ENCODE measurements at regions not wholly inside any gene's neighbourhood (a gene's known extent, or its start where the extent isn't known, plus 50 kb on each side); places are given as distances from the start of the nearest gene placed in this dataset.
A peak's percentile ranks its signal among the peaks of the same experiment; 100 is the strongest.
"Not testable (repeated sequence)": the region's sequence is repeated elsewhere in the genome, so short reads cannot be mapped to it uniquely, and the experiment has no call there.

DNA sequence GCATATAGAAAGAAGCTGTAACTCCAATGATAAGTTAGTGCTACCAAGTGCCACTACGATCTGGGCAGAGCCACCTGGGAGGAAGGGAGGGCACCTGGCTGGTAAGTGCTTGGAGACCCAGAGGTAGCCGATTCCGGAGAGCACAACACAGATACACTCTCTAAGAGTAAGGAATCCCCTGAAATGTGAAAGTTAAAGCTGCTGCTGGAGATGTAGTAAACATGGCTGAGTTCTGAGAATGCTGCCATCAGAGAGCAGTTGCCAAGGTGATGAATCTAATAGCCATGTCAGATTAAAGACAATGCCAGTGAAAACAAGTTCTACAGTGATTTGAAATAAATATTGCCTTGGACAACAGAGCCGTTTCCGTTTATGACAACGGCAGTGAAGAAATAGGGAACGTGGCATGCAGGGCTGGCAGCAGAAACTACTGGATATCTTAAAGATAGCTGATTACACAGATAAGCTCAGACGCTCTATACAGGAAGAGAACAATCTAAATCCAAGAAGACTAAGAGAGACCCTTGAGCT is 561.2 kb upstream of the C9orf72 start:
- intact Hi-C loops (cut with DNase I): no loop called here
- DNase-seq (ENCODE audit: low spot score): no peak

DNA sequence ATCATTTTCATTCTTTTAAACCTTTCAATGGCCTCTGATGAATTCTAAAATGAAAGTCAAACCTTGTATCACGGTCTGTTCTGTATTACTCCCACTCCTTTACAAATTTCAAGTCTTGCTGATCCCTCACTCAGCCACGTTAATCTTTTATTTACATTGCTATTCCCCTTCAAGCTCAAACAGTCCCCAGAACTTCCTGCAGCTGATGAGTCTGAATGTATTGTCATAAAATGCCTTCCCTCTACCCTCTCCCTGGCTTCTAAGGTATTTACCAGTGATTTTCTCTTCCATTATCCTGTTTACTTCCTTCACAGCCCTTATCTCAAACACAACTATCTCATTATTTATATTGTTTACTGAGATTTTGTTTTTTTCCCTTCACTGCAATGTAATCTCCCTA is 562.3 kb upstream of the C9orf72 start:
- intact Hi-C loops (cut with DNase I): no loop called here
- DNase-seq (ENCODE audit: low spot score): no peak

DNA sequence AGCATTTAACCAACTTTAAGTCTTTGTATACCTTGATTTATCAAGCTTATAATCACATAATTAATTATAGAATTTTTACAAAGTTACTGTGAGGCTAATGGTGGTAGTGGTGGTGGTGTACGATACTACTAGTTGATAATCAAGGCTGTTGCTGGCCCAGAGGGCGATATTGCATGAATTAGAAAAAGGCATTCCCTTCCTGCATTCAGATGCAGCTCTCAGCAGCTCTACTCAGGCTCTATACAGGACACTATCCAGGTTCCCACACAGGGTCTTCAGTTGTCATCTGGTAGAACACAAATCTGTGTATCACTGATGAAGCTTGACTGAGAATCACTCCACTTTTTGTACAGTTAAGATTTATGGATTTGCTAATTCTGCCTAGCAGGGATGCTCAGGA is 562.8 kb upstream of the C9orf72 start:
- no peak for DNase-seq (ENCODE audit: low spot score)
- intact Hi-C loops (cut with DNase I): no loop called here

DNA sequence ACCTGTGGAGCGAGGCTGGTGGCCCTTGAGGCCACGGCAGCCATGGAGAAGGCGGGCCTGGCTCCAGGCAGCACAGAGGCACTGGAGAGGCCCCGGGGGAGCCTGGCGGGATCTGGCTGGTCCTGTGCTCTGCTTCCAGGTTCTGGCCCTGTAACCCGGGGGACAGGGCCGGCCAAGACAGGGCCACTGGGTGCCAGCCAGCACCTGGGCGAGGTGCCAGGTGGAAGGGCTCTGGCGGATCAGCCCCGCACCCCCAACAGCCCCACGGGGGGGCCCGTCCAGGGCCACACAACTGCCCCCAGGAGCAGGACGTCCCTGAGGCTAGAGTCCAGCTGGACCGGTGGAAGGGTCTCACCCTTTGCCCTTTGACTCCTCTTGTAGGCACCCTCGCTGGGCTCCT is 574.1 kb upstream of the C9orf72 start:
- intact Hi-C loops (cut with DNase I): not testable (repeated sequence)
- DNase-seq (ENCODE audit: low spot score): peak; percentile 42

- intact Hi-C loops (cut with DNase I): not testable (repeated sequence)
- DNase-seq (ENCODE audit: low spot score): peak; percentile 74
Measured at GRCh38 chr9:28147923-28148597, 574.8 kb upstream of the C9orf72 start.

GRCh38 chr9:28149361-28150050 is 576.2 kb upstream of the C9orf72 start:
- intact Hi-C loops (cut with DNase I); DNase-seq (ENCODE audit: low spot score): not testable (repeated sequence)

GRCh38 chr9:28155067-28155466 is 581.8 kb upstream of the C9orf72 start:
- intact Hi-C loops (cut with DNase I): no loop called here
- DNase-seq (ENCODE audit: low spot score): no peak

DNA sequence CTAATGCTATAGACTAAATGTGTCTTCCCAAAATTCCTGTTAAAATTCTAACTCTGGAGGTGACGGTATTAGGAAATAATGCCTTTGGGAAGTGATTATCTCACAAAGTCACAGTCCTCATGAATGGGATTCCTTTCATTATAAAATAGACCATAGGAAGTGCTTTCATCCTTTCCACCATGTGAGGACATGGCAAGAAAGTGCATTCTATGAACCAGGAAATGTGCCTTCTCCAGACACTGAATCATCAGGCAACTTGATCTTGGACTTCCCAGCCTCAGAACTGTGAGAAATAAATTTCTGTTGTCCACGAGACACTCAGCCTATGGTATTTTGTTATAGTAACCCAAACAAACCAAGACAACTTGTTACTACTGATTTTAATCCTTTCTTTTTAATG is 582.4 kb upstream of the C9orf72 start:
- intact Hi-C loops (cut with DNase I): no loop called here
- no peak for DNase-seq (ENCODE audit: low spot score)

DNA sequence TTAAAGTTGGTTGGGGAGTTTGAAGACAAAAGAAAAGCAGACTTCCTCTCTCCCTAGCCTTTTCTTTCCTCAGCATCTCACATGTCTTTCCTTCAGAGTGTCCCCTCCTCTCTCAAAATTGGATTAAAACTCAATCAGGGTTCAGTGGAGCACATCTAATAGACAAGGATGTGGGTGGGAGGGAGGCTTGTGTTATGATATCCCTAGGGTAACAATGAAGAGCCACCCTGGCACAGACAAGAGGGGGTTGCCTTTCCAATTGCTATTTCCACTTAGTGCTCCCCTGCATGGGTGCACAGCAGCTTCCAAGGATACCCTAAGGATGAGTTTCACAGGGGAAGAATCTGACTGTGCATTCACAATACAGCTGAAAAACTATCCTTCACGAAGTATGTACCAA is 585.2 kb upstream of the C9orf72 start:
- DNase-seq (ENCODE audit: low spot score): no peak
- intact Hi-C loops (cut with DNase I): no loop called here

- intact Hi-C loops (cut with DNase I): no loop called here
- DNase-seq (ENCODE audit: low spot score): no peak
Measured at GRCh38 chr9:28163619-28164018, 590.3 kb upstream of the C9orf72 start.

- intact Hi-C loops (cut with DNase I): no loop called here
- no peak for DNase-seq (ENCODE audit: low spot score)
Measured at GRCh38 chr9:28166179-28166578, 592.9 kb upstream of the C9orf72 start.

GRCh38 chr9:28177142-28177541 is 603.9 kb upstream of the C9orf72 start:
- DNase-seq (ENCODE audit: low spot score): no peak
- intact Hi-C loops (cut with DNase I): no loop called here

GRCh38 chr9:28177925-28178324 is 604.6 kb upstream of the C9orf72 start:
- intact Hi-C loops (cut with DNase I): no loop called here
- no peak for DNase-seq (ENCODE audit: low spot score)

DNA sequence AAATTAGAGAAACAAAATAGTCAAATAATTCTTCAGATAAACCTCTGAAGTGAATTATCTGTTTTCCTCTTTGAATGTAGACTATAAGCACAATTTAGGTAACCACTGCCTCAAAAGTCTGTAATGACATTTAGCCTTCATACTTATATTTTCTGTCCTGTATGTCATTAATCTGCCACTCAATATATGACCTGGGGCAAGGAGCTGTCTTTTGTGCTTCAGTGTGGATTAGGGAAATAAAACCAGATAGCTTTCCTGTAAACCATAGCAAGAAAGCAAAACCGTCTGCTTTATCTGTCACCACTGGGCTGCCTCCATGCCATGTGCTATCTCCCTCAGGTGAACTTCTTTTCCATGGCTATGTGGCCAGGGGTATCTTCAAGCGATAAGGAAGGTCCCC is 606.6 kb upstream of the C9orf72 start:
- intact Hi-C loops (cut with DNase I): no loop called here
- no peak for DNase-seq (ENCODE audit: low spot score)

DNA sequence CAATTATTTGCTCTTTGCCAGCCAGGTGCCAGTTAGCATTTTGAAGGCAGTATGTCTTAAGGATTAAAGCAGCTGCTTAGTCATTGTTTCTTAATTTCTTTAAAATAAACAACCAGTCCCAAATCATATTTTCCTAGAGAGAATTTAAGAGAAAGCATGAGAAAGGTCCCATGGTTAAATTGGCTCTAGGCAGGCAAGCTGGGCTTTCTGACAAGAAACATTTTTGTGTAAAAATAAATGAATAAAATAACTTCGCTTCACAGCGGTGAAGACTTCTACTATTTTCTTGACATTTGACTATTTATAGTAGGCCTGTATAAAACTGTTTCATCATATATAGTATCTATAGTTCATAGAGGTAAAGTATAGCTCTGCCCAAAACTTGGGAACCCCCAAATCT is 617.7 kb upstream of the C9orf72 start:
- intact Hi-C loops (cut with DNase I): no loop called here
- no peak for DNase-seq (ENCODE audit: low spot score)

DNA sequence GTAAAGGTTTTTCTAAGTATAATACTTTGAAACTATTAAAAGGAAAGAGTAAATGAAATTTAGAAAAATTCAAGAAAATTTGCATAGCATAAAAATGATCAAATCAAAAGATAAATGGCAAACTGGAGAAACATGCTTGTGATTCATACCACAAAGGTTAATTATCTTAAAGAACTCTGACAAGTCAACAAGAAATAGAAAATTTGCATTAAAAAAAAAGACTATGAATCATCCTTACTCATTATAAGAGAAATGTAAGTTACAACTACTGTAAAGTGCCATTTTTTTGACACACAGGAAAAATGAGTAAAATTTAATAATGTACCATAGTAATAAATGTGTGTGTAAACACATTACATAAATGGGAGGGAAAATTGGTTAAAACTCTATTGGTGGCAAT is 624.4 kb upstream of the C9orf72 start:
- no peak for DNase-seq (ENCODE audit: low spot score)
- intact Hi-C loops (cut with DNase I): no loop called here

- intact Hi-C loops (cut with DNase I): no loop called here
- DNase-seq (ENCODE audit: low spot score): no peak
Measured at GRCh38 chr9:28203036-28203435, 629.8 kb upstream of the C9orf72 start.

DNA sequence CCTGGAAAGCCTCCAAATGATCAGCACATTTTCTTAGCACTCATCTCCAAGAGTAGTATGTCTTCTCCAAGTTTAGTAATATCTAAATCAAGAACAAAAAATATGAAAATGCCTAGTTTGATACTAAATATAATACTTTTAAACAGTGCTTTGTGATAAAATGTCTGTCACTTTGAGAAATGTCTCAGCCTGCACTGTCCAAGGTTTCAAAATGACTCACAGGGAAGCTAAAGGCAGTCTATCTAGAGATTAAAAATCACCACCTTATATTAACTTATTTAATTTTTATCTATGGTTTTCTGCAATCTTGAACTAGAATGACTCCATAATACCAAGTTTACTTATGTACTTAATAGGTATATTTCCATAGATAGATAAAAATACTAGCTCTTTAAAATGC is 633.0 kb upstream of the C9orf72 start:
- intact Hi-C loops (cut with DNase I): no loop called here
- no peak for DNase-seq (ENCODE audit: low spot score)

DNA sequence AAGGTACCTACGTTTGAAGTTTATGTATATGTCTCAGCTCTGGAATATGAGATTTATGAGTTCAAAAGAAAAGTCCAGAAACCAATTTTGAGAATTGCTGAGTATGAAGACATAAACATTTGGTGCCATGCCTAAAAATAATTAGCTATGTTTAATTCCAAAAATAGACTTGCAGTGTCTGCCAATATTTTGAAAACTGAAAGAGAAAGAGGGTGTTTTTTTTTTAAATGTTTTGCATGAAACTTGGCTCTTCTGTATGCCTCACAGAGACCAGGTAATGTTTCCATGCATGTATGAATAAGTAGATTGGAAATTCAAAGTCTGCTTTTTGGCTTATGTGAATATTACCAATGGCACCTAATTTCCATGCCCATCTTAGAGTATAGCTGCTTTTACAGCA is 634.4 kb upstream of the C9orf72 start:
- intact Hi-C loops (cut with DNase I): no loop called here
- no peak for DNase-seq (ENCODE audit: low spot score)

GRCh38 chr9:28209130-28209529 is 635.8 kb upstream of the C9orf72 start:
- intact Hi-C loops (cut with DNase I): no loop called here
- DNase-seq (ENCODE audit: low spot score): no peak

DNA sequence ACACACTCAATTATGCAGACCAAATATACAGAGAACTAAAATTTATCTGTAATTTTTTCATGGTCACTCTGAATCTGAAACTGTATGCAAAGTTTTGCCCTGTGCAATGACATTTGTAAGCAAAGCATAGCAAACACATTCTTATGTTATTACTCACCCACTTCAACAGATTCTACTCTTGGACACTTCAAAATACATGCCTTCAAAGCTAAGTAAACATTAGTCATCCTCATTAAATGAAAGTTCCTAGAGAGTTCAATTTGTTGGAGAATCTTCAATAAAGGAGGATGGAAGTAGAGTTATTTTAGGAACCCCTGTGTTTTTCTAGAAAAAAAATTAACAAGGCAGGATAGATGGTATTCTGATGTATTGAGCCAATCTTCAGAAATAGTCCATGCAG is 639.7 kb upstream of the C9orf72 start:
- no peak for DNase-seq (ENCODE audit: low spot score)
- intact Hi-C loops (cut with DNase I): no loop called here

Measured in posterior vena cava (tissue), 2 donors.